HEK293 (cell line): ENCODE measurements at regions not wholly inside any gene's neighbourhood (a gene's known extent, or its start where the extent isn't known, plus 50 kb on each side); places are given as distances from the start of the nearest gene placed in this dataset.

ENCODE experiments used
- HOXD13 ChIP-seq: sonication (generic); formaldehyde crosslinking; IDR thresholded peaks from 2 replicates; pipeline ENCODE4 v1.8.0; 2022; ENCODE audit warnings: missing genetic modification reagents, borderline replicate concordance
- KLF7 ChIP-seq: fragments of 450-650 bp; formaldehyde crosslinking; IDR thresholded peaks from 2 replicates; pipeline ENCODE4 v1.5.1; 2016; ENCODE audit warnings: missing biosample characterization, missing genetic modification characterization, borderline replicate concordance
- ZNF132 ChIP-seq: fragments of 450-650 bp; formaldehyde crosslinking; IDR thresholded peaks from 2 replicates; pipeline ENCODE4 v1.5.1; 2017; ENCODE audit warnings: missing biosample characterization, missing genetic modification characterization, borderline replicate concordance
- ZNF169 ChIP-seq: fragments of 450-650 bp; formaldehyde crosslinking; IDR thresholded peaks from 2 replicates; pipeline ENCODE4 v1.5.1; 2016; ENCODE audit warnings: missing biosample characterization, missing genetic modification characterization
- ZNF664 ChIP-seq: fragments of 450-650 bp; formaldehyde crosslinking; IDR thresholded peaks from 2 replicates; pipeline ENCODE4 v1.5.1; 2016; ENCODE audit warnings: missing biosample characterization, missing genetic modification characterization
- ZNF677 ChIP-seq: fragments of 450-650 bp; IDR thresholded peaks from 2 replicates; pipeline ENCODE4 v1.5.0; 2018; ENCODE audit warnings: missing biosample characterization, mild to moderate bottlenecking, missing genetic modification characterization, moderate library complexity
- ZNF707 ChIP-seq: fragments of 450-650 bp; formaldehyde crosslinking; IDR thresholded peaks from 2 replicates; pipeline ENCODE4 v1.5.1; 2016; ENCODE audit warnings: missing biosample characterization, missing genetic modification characterization
- ZNF843 ChIP-seq: fragments of 450-650 bp; formaldehyde crosslinking; IDR thresholded peaks from 2 replicates; pipeline ENCODE4 v1.5.1; 2016; ENCODE audit warnings: missing biosample characterization, missing genetic modification characterization
- TF ChIP-seq, protein P1 (sequence below): fragments of 450-650 bp; formaldehyde crosslinking; IDR thresholded peaks from 2 replicates; pipeline ENCODE4 v1.5.1; 2016; ENCODE audit warnings: missing biosample characterization, missing genetic modification characterization
- TF ChIP-seq, protein P2 (sequence below): fragments of 450-650 bp; formaldehyde crosslinking; IDR thresholded peaks from 2 replicates; pipeline ENCODE4 v1.5.1; 2016; ENCODE audit warnings: missing biosample characterization, missing genetic modification characterization, low read depth
- TF ChIP-seq, protein P3 (sequence below): fragments of 450-650 bp; formaldehyde crosslinking; IDR thresholded peaks from 2 replicates; pipeline ENCODE4 v1.5.1; 2016; ENCODE audit warnings: missing biosample characterization, missing genetic modification characterization

DNA sequence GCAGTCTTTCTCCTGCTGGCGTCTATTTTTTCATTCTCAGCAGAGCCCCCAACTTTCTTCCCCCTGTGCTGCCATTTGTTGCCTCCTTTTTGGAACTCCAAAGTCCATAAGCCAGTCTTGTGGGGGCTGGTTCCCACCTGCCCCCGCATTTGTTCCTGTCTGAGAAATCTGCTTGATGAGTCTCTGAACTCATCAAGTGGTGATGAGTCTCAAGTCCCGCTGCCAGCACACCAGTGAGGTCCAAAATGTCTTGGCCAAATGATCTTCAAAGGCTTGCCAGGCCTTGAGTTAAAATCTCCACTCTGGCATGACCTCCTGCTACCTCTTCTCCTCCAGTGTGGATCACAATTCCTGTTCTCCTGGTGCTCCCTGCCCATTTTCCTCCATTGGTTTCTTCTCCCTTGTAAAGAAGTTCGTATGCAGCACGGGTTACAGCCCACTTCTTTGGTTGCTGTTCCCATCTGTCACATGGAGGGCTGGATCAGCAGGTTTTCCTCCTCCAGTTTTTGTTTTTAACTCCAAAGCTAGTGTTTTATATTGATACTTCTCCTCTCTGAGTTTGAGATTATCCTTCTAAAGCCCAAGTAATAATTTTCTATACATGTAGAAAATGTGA lies 72.7 kb upstream of the LIMCH1 start:
- TF ChIP-seq ZNF677 (tag by site-specific recombination) (no peak), ZNF707 (tag by site-specific recombination) (no peak), KLF7 (no peak), HOXD13 (CRISPR knock-in tag) (no peak), ZNF843 (no peak), ZNF132 (tag by site-specific recombination) (no peak), ZNF664 (tag by site-specific recombination) (no peak), ZNF169 (tag by site-specific recombination) (no peak)
- TF ChIP-seq, protein P1, sequence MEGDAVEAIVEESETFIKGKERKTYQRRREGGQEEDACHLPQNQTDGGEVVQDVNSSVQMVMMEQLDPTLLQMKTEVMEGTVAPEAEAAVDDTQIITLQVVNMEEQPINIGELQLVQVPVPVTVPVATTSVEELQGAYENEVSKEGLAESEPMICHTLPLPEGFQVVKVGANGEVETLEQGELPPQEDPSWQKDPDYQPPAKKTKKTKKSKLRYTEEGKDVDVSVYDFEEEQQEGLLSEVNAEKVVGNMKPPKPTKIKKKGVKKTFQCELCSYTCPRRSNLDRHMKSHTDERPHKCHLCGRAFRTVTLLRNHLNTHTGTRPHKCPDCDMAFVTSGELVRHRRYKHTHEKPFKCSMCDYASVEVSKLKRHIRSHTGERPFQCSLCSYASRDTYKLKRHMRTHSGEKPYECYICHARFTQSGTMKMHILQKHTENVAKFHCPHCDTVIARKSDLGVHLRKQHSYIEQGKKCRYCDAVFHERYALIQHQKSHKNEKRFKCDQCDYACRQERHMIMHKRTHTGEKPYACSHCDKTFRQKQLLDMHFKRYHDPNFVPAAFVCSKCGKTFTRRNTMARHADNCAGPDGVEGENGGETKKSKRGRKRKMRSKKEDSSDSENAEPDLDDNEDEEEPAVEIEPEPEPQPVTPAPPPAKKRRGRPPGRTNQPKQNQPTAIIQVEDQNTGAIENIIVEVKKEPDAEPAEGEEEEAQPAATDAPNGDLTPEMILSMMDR (tag by site-specific recombination) = no peak
- TF ChIP-seq, protein P2, sequence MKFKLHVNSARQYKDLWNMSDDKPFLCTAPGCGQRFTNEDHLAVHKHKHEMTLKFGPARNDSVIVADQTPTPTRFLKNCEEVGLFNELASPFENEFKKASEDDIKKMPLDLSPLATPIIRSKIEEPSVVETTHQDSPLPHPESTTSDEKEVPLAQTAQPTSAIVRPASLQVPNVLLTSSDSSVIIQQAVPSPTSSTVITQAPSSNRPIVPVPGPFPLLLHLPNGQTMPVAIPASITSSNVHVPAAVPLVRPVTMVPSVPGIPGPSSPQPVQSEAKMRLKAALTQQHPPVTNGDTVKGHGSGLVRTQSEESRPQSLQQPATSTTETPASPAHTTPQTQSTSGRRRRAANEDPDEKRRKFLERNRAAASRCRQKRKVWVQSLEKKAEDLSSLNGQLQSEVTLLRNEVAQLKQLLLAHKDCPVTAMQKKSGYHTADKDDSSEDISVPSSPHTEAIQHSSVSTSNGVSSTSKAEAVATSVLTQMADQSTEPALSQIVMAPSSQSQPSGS (tag by site-specific recombination) = no peak
- TF ChIP-seq, protein P3, sequence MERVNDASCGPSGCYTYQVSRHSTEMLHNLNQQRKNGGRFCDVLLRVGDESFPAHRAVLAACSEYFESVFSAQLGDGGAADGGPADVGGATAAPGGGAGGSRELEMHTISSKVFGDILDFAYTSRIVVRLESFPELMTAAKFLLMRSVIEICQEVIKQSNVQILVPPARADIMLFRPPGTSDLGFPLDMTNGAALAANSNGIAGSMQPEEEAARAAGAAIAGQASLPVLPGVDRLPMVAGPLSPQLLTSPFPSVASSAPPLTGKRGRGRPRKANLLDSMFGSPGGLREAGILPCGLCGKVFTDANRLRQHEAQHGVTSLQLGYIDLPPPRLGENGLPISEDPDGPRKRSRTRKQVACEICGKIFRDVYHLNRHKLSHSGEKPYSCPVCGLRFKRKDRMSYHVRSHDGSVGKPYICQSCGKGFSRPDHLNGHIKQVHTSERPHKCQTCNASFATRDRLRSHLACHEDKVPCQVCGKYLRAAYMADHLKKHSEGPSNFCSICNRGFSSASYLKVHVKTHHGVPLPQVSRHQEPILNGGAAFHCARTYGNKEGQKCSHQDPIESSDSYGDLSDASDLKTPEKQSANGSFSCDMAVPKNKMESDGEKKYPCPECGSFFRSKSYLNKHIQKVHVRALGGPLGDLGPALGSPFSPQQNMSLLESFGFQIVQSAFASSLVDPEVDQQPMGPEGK = no peak
